GM04503 (cell line): ENCODE measurements at regions not wholly inside any gene's neighbourhood (a gene's known extent, or its start where the extent isn't known, plus 50 kb on each side); places are given as distances from the start of the nearest gene placed in this dataset.

Source experiments
- DNase-seq: peaks from one replicate; pipeline ENCODE4 v3.0.0-alpha.2; 2012; ENCODE audit warnings: low read depth

- DNase-seq, result no peak
Observed at GRCh38 chr5:155982354-155982753, 344.6 kb upstream of the SGCD start.

DNA sequence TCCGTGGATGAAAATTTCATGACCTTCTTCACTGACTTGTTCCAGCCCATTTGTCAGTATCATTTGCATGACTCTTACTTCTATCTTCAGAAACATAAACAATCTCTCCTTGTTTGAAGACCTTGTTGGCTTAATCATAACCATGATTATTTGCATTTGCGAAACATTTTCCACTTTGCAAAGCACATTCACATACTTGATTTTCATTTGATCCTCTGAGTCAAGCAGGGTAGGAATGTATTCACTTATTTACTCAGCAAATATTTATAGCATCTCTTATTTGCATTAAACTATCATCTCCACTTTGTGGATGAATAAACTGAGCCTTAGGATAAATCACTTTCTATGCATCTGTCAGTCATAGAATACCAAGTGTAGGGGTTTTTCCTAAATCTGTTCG, 343.0 kb upstream of the SGCD start:
- peak; percentile 25 for DNase-seq

- DNase-seq, result no peak
Observed at GRCh38 chr5:155987265-155987810, 339.6 kb upstream of the SGCD start.

GRCh38 chr5:155989879-155990278, 337.1 kb upstream of the SGCD start:
- no peak for DNase-seq

DNA sequence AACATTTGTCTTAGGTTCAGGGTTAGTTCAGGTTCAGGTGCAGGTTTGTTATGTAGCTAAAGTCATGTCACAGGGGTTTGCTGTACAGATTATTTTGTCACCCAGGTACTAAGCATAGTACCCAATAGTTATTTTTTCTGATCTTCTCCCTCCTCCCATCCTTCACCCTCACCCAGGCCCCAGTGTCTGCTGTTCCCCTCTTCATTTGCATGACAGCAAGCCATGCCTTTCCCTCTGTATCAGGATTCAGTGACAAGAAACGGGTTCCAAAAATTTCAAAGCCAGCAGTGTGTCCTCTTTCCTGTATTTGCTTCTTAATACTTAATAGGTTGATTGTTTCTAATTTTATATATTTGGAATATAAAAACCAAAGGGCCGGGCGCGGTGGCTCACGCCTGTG, 330.8 kb upstream of the SGCD start:
- no peak for DNase-seq

DNA sequence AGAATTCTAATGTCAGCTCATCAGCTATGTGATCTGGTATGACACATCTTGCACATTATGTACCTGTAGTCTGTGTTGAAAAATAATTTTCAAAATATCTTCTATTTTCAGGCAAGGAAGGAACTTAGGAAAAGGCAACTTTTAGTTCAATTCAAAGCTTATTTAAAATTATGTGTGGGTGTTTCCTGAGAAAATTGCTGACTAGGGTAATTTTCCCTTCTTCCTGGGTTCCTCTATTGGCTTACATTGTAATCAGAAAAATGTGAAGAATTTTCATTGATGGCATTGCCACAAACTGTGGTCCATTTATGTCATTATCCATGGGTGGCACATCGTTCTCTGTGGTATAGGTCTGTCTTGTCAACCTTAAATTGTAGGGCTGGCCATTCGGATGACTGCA, 328.7 kb upstream of the SGCD start:
- DNase-seq, result no peak

GRCh38 chr5:156000115-156000514, 326.8 kb upstream of the SGCD start:
- no peak for DNase-seq

DNA sequence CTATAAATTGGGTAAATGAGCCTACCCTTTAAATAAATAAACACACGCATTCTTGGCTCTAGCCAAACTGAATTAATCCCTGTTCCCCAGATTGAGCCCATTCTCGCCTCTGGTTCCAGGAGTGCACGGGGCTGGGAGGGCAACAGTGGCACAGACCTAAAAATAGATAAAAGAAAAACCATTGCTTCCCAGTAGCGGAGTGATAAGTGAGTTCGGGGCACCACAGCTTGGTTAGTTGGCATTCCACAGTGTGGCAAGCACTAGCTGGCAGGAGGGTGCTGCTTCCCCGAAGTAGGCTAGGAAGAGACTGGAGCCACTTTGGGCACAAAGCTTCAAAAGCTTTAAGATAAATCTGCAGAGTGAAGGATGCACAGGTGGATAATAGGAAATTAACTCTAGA, 322.2 kb upstream of the SGCD start:
- DNase-seq, result no peak

- no peak for DNase-seq
Observed at GRCh38 chr5:156006026-156006647, 320.8 kb upstream of the SGCD start.

DNA sequence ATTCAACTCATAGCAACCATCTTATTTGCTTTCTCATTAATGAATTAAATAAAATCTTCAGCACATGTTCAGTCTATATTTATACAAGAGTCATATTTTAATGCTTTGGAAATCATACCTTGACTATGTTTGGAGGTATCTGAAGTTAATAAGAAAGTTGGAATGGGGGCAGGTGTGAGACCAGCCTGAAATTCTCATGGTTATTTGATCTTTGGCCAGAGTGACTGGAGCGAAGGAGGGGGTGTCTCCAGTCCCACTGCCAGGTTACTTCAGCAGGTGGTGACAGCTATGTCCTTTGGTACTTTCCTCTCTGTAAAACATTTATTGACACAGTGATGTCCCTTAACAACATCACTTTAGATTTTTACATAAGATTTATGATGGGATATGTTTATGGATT, 318.1 kb upstream of the SGCD start:
- no peak for DNase-seq

GRCh38 chr5:156009583-156009982, 317.4 kb upstream of the SGCD start:
- no peak for DNase-seq

GRCh38 chr5:156015137-156015536, 311.8 kb upstream of the SGCD start:
- DNase-seq, result no peak

DNA sequence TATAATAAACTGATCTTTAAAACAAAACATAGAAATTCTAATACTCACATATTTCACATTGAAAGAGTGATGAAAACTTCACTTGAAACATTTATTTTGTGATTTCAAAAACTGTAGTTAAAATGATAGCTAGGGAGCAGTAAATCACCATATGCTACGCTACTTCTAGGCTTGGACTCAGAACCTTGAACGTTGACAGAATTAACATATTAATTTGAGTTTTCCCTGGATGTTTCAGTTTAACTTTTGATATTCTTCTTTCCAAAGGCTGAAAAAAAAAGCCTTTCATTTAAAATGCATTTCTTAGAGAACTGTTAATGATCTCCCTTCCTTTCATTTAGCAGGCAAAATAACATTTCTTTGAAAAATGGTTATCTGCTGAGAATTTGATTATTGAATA, 307.8 kb upstream of the SGCD start:
- no peak for DNase-seq

- no peak for DNase-seq
Observed at GRCh38 chr5:156019571-156020180, 307.3 kb upstream of the SGCD start.

GRCh38 chr5:156020647-156021046, 306.3 kb upstream of the SGCD start:
- no peak for DNase-seq

GRCh38 chr5:156021866-156022265, 305.1 kb upstream of the SGCD start:
- no peak for DNase-seq

GRCh38 chr5:156025656-156026055, 301.3 kb upstream of the SGCD start:
- DNase-seq, result no peak

DNA sequence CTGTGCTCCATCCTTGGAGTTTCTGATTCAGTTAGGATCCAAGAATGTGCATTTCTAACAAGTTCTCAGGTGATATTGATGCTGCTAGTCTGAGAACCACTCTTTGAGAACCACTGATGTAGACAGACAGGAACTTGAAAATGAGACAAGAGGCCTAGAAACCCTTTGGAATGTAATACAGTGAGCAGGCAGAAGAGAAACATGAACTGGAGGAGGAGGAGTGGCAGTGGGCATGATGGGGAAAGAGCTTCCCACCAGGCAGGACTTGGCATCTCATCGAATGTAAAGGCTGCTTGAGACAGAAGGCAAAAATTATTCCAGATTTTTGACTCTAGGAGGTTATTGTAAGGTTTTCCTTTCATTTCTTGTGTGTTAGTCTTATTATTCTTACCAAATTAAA, 295.8 kb upstream of the SGCD start:
- no peak for DNase-seq

GRCh38 chr5:156036640-156037039, 290.3 kb upstream of the SGCD start:
- peak; percentile 52 for DNase-seq

- no peak for DNase-seq
Observed at GRCh38 chr5:156037151-156037909, 289.6 kb upstream of the SGCD start.

DNA sequence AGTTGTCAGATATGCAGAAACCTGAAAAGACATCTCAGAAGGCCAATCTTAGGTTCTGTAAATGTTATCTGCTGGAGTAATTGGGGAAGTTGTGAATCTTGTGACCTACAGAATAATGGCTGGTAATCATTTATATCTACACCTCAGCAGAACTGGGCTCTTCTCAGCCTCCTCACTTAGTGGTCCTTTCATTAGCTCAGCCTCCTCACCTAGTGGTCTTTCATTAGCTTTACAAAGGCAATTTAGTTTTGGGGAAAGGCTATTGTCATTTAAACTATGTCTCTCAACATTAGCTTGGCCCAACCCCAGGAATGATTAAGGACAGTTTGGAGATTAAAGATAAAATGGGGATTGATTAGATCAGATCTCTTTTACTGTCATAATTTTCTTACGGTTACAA, 284.2 kb upstream of the SGCD start:
- DNase-seq, result no peak

DNA sequence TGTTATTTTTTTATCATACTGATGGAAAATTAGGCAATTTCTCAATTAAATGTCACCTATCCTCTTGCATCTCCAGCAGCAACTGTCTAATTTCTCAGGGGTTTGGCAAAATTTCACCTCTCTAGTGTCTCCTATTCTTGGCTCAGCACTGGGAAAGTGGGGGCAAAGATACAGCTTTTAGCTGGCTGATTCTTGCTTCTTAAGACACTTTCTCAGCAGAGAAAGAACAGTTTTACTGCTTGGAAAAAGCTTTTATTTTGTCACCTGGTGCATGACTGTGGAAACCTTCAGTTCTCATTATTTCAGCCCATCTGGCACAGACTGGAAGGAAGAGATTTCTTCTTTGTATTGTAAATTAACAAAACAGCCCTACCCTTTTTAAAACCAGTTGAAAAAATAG, 283.6 kb upstream of the SGCD start:
- no peak for DNase-seq

DNA sequence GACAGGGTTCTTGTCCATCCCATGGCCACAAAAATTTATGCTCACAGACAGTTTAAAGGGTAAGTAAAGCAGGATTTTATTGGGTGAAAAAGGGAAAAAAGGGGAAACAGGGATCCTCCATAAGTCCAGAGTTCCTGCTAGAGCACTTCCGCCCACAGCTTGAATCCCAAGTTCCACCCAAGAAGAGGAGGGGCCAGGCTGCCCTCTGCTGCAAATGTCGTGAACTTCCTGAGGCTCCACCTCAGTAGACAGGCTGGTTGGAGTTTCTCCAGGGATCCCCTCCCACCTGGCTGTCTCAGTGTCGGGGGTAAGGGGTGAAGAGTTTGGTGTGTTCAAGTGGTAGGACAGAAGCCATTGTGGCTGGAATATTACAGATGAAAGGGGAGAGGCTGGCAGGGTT, 275.0 kb upstream of the SGCD start:
- DNase-seq, result no peak
